ENCODE measurements at regions not wholly inside any gene's neighbourhood (a gene's known extent, or its start where the extent isn't known, plus 50 kb on each side); places are given as distances from the start of the nearest gene placed in this dataset.
"Not testable (repeated sequence)": the region's sequence is repeated elsewhere in the genome, so short reads cannot be mapped to it uniquely, and the experiment has no call there.

- DNase-seq: no peak
Measured at GRCh38 chrX:115912372-115912897, 258.1 kb upstream of the AGTR2 start.

- no peak for DNase-seq
Measured at GRCh38 chrX:115913575-115913974, 257.0 kb upstream of the AGTR2 start.

- DNase-seq: not testable (repeated sequence)
Measured at GRCh38 chrX:115915625-115916024, 254.9 kb upstream of the AGTR2 start.

- no peak for DNase-seq
Measured at GRCh38 chrX:115929480-115929879, 241.1 kb upstream of the AGTR2 start.

GRCh38 chrX:115936008-115936407 lies 234.5 kb upstream of the AGTR2 start:
- no peak for DNase-seq

- no peak for DNase-seq
Measured at GRCh38 chrX:115939070-115939469, 231.5 kb upstream of the AGTR2 start.

GRCh38 chrX:115939636-115940160 lies 230.8 kb upstream of the AGTR2 start:
- DNase-seq: no peak

- DNase-seq: no peak
Measured at GRCh38 chrX:115940348-115940747, 230.2 kb upstream of the AGTR2 start.

- no peak for DNase-seq
Measured at GRCh38 chrX:115940888-115941332, 229.6 kb upstream of the AGTR2 start.

- no peak for DNase-seq
Measured at GRCh38 chrX:115941388-115941787, 229.2 kb upstream of the AGTR2 start.

- no peak for DNase-seq
Measured at GRCh38 chrX:115946059-115946458, 224.5 kb upstream of the AGTR2 start.

GRCh38 chrX:115948018-115948923 lies 222.3 kb upstream of the AGTR2 start:
- no peak for DNase-seq

- no peak for DNase-seq
Measured at GRCh38 chrX:115949900-115950822, 220.4 kb upstream of the AGTR2 start.

GRCh38 chrX:115952417-115953092 lies 218.0 kb upstream of the AGTR2 start:
- no peak for DNase-seq

GRCh38 chrX:115957862-115958490 lies 212.6 kb upstream of the AGTR2 start:
- DNase-seq: no peak

- no peak for DNase-seq
Measured at GRCh38 chrX:115958687-115959359, 211.7 kb upstream of the AGTR2 start.

- DNase-seq: no peak
Measured at GRCh38 chrX:115960440-115961084, 210.0 kb upstream of the AGTR2 start.

- no peak for DNase-seq
Measured at GRCh38 chrX:115966920-115967319, 203.6 kb upstream of the AGTR2 start.

GRCh38 chrX:115968436-115969252 lies 201.9 kb upstream of the AGTR2 start:
- DNase-seq: peak; percentile 15

GRCh38 chrX:115970718-115971117 lies 199.8 kb upstream of the AGTR2 start:
- DNase-seq: no peak

Measured in fibroblast of skin of right biceps (primary cell).